HEK293 (cell line): ENCODE measurements at regions not wholly inside any gene's neighbourhood (a gene's known extent, or its start where the extent isn't known, plus 50 kb on each side); places are given as distances from the start of the nearest gene placed in this dataset.

Experiments
- KLF16 ChIP-seq: fragments of 450-650 bp; formaldehyde crosslinking; IDR thresholded peaks from 2 replicates; pipeline ENCODE4 v1.5.1; 2017; ENCODE audit warnings: missing biosample characterization, missing genetic modification characterization
- SP3 ChIP-seq: fragments of 450-650 bp; formaldehyde crosslinking; IDR thresholded peaks from 2 replicates; pipeline ENCODE4 v1.5.1; 2016; ENCODE audit warnings: missing biosample characterization, missing genetic modification characterization
- ZFP3 ChIP-seq: fragments of 450-650 bp; formaldehyde crosslinking; IDR thresholded peaks from 2 replicates; pipeline ENCODE4 v1.5.1; 2016; ENCODE audit warnings: low read depth, missing biosample characterization, missing genetic modification characterization
- ZFP37 ChIP-seq: fragments of 450-650 bp; formaldehyde crosslinking; IDR thresholded peaks from 2 replicates; pipeline ENCODE4 v1.5.1; 2016; ENCODE audit warnings: missing biosample characterization, missing genetic modification characterization
- ZNF175 ChIP-seq: fragments of 450-650 bp; formaldehyde crosslinking; IDR thresholded peaks from 2 replicates; pipeline ENCODE4 v1.5.1; 2016; ENCODE audit warnings: missing biosample characterization, missing genetic modification characterization
- TF ChIP-seq, protein P1 (sequence below): fragments of 450-650 bp; formaldehyde crosslinking; IDR thresholded peaks from 2 replicates; pipeline ENCODE4 v1.5.1; 2016; ENCODE audit warnings: missing biosample characterization, missing genetic modification characterization
- TF ChIP-seq, protein P2 (sequence below): fragments of 450-650 bp; formaldehyde crosslinking; IDR thresholded peaks from 2 replicates; pipeline ENCODE4 v1.5.1; 2016; ENCODE audit warnings: missing biosample characterization, missing genetic modification characterization, low read depth
- TF ChIP-seq, protein P3 (sequence below): fragments of 450-650 bp; formaldehyde crosslinking; IDR thresholded peaks from 2 replicates; pipeline ENCODE4 v1.5.1; 2016; ENCODE audit warnings: missing biosample characterization, missing genetic modification characterization
- TF ChIP-seq, protein P4 (sequence below): fragments of 450-650 bp; IDR thresholded peaks from 2 replicates; pipeline ENCODE4 v1.5.1; 2018; ENCODE audit warnings: missing biosample characterization, missing genetic modification characterization

DNA sequence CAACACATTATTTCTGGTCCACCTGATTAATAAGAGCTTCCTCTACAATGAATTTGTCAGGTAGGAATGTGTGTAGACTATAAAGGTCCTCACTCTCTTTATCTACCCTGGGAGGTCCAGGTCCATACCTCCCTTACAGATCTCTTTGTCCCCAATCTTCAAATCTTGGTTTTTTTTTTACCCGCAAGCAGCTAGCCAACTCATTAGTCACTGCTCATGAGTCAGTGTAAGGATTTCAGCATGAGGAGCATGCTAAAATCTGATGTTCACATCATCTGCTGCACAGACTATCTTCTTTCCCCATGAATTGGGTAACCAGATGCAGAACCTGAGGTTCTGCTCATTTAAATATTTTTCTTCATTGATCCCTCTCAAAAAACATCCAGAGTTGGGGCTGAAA is 397.0 kb upstream of the ISX start:
- TF ChIP-seq, protein P1, sequence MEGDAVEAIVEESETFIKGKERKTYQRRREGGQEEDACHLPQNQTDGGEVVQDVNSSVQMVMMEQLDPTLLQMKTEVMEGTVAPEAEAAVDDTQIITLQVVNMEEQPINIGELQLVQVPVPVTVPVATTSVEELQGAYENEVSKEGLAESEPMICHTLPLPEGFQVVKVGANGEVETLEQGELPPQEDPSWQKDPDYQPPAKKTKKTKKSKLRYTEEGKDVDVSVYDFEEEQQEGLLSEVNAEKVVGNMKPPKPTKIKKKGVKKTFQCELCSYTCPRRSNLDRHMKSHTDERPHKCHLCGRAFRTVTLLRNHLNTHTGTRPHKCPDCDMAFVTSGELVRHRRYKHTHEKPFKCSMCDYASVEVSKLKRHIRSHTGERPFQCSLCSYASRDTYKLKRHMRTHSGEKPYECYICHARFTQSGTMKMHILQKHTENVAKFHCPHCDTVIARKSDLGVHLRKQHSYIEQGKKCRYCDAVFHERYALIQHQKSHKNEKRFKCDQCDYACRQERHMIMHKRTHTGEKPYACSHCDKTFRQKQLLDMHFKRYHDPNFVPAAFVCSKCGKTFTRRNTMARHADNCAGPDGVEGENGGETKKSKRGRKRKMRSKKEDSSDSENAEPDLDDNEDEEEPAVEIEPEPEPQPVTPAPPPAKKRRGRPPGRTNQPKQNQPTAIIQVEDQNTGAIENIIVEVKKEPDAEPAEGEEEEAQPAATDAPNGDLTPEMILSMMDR (tag by site-specific recombination) = no peak
- TF ChIP-seq ZFP37 = no peak
- TF ChIP-seq, protein P2, sequence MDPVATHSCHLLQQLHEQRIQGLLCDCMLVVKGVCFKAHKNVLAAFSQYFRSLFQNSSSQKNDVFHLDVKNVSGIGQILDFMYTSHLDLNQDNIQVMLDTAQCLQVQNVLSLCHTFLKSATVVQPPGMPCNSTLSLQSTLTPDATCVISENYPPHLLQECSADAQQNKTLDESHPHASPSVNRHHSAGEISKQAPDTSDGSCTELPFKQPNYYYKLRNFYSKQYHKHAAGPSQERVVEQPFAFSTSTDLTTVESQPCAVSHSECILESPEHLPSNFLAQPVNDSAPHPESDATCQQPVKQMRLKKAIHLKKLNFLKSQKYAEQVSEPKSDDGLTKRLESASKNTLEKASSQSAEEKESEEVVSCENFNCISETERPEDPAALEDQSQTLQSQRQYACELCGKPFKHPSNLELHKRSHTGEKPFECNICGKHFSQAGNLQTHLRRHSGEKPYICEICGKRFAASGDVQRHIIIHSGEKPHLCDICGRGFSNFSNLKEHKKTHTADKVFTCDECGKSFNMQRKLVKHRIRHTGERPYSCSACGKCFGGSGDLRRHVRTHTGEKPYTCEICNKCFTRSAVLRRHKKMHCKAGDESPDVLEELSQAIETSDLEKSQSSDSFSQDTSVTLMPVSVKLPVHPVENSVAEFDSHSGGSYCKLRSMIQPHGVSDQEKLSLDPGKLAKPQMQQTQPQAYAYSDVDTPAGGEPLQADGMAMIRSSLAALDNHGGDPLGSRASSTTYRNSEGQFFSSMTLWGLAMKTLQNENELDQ = no peak
- TF ChIP-seq ZNF175 (tag by site-specific recombination) = no peak
- no peak for TF ChIP-seq ZFP3 (tag by site-specific recombination)
- TF ChIP-seq SP3 (tag by site-specific recombination) = no peak
- TF ChIP-seq, protein P3, sequence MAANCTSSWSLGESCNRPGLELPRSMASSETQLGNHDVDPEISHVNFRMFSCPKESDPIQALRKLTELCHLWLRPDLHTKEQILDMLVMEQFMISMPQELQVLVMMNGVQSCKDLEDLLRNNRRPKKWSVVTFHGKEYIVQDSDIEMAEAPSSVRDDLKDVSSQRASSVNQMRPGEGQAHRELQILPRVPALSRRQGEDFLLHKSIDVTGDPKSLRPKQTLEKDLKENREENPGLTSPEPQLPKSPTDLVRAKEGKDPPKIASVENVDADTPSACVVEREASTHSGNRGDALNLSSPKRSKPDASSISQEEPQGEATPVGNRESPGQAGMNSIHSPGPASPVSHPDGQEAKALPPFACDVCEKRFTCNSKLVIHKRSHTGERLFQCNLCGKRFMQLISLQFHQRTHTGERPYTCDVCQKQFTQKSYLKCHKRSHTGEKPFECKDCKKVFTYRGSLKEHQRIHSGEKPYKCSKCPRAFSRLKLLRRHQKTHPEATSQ (tag by site-specific recombination) = no peak
- TF ChIP-seq KLF16 (tag by site-specific recombination) = no peak
- TF ChIP-seq, protein P4, sequence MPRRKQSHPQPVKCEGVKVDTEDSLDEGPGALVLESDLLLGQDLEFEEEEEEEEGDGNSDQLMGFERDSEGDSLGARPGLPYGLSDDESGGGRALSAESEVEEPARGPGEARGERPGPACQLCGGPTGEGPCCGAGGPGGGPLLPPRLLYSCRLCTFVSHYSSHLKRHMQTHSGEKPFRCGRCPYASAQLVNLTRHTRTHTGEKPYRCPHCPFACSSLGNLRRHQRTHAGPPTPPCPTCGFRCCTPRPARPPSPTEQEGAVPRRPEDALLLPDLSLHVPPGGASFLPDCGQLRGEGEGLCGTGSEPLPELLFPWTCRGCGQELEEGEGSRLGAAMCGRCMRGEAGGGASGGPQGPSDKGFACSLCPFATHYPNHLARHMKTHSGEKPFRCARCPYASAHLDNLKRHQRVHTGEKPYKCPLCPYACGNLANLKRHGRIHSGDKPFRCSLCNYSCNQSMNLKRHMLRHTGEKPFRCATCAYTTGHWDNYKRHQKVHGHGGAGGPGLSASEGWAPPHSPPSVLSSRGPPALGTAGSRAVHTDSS (tag by site-specific recombination) = no peak
